Endothelial cell of umbilical vein (primary cell): ENCODE measurements at regions not wholly inside any gene's neighbourhood (a gene's known extent, or its start where the extent isn't known, plus 50 kb on each side); places are given as distances from the start of the nearest gene placed in this dataset.

Experiments used
- BruUV-seq: library from RNA; stranded (reverse); fragments of 400-500 nt; replicated peaks from 2 replicates; lab custom pipeline; 2021; lab: Mats Ljungman, UMichigan
- CTCF ChIA-PET: fragments of 300-600, 350-600 bp; sonication (Branson Sonifier 250); formaldehyde crosslinking; loops from one replicate; lab custom pipeline; 2021; ENCODE audit warnings: antibody characterized with exemption, inconsistent platforms; lab: Charles Lee
- POLR2A ChIA-PET: fragments of 300-600, 350-600 bp; sonication (Branson Sonifier 250); formaldehyde crosslinking; loops from one replicate; lab custom pipeline; 2021; ENCODE audit warnings: antibody characterized with exemption, inconsistent platforms; lab: Charles Lee
- DNase-seq: peaks from one replicate; pipeline ENCODE4 v3.0.0-alpha.2; 2011; ENCODE audit warnings: low read depth, low spot score
- FAIRE-seq: peaks from 2 replicates; lab custom pipeline; 2011; peaks lifted over from hg19 to GRCh38; lab: Jason Lieb, UNC
- H2AFZ ChIP-seq: 2 replicates; pipeline ENCODE4 v1.6.0; 2012; ENCODE audit warnings: low read depth, low read length, control low read depth, inconsistent platforms
- H3K27ac ChIP-seq: 2 replicates; pipeline ENCODE4 v1.5.1; 2011; ENCODE audit warnings: low read depth, mild to moderate bottlenecking, control low read depth, low read length, moderate library complexity; ENCODE audit not compliant: insufficient read depth
- H3K27me3 ChIP-seq, 2 experiments: 2 replicates each; pipeline versions ENCODE4 v1.6.0 to v1.6.1; 2011; ENCODE audit warnings: low read length in 2 of 2, mixed read lengths in 1 of 2; ENCODE audit not compliant: control insufficient read depth in 2 of 2, insufficient read depth in 2 of 2
- H3K36me3 ChIP-seq, 2 experiments: 2 replicates in 1 of 2; 3 replicates in 1 of 2; pipeline ENCODE4 v1.5.1; 2011; ENCODE audit warnings: low read length in 2 of 2, mild to moderate bottlenecking in 1 of 2, moderate library complexity in 1 of 2; ENCODE audit not compliant: control insufficient read depth in 2 of 2, insufficient read depth in 2 of 2; ENCODE audit errors: extremely low read depth in 1 of 2
- H3K4me1 ChIP-seq: 3 replicates; pipeline ENCODE4 v1.5.1; 2011; ENCODE audit warnings: mild to moderate bottlenecking, low read length; ENCODE audit not compliant: control insufficient read depth, insufficient read depth; ENCODE audit errors: extremely low read depth
- H3K4me2 ChIP-seq: 2 replicates; pipeline ENCODE4 v1.6.1; 2011; ENCODE audit warnings: low read length, control low read depth, mixed read lengths; ENCODE audit not compliant: insufficient read depth
- H3K4me3 ChIP-seq, 3 experiments: fragments of 200-600 bp in 1 of 3; sonication (generic), shearing (Covaris generic) in 1 of 3; replicated peaks in 1 of 3; 2 replicates each; pipeline ENCODE4 v1.5.1; 2011 to 2016; ENCODE audit warnings: control low read depth in 3 of 3, low read length in 3 of 3, mild to moderate bottlenecking in 2 of 3, inconsistent platforms in 1 of 3, low read depth in 1 of 3, moderate library complexity in 1 of 3; ENCODE audit not compliant: insufficient read depth in 1 of 3
- H3K79me2 ChIP-seq: 2 replicates; pipeline ENCODE4 v1.6.0; 2012; ENCODE audit warnings: low read length, inconsistent platforms; ENCODE audit not compliant: control insufficient read depth, insufficient read depth
- H3K9ac ChIP-seq: replicated peaks from 2 replicates; pipeline ENCODE3; 2011; ENCODE audit warnings: low read length, control low read depth; ENCODE audit not compliant: insufficient read depth; ENCODE audit errors: extremely low read depth
- H3K9me1 ChIP-seq: replicated peaks from 3 replicates; pipeline ENCODE4 v1.6.0; 2011; ENCODE audit warnings: mild to moderate bottlenecking, low read length; ENCODE audit not compliant: control insufficient read depth, insufficient read depth; ENCODE audit errors: extremely low read depth
- H3K9me3 ChIP-seq: replicated peaks from 2 replicates; pipeline ENCODE4 v1.5.1; 2012; ENCODE audit warnings: low read length, inconsistent platforms; ENCODE audit not compliant: control insufficient read depth, insufficient read depth
- H4K20me1 ChIP-seq: replicated peaks from 2 replicates; pipeline ENCODE3; 2011; ENCODE audit warnings: mild to moderate bottlenecking, low read length; ENCODE audit not compliant: control insufficient read depth, insufficient read depth; ENCODE audit errors: extremely low read depth
- EZH2 ChIP-seq: IDR thresholded peaks from 2 replicates; pipeline ENCODE4 v1.6.1; 2012; ENCODE audit warnings: borderline replicate concordance, low read depth, mild to moderate bottlenecking, moderate library complexity, low read length, inconsistent platforms; ENCODE audit not compliant: severe bottlenecking
- FOS ChIP-seq: IDR thresholded peaks from 2 replicates; pipeline ENCODE4 v1.6.1; 2011; ENCODE audit warnings: mild to moderate bottlenecking, low read length, moderate library complexity, borderline replicate concordance; ENCODE audit not compliant: insufficient read depth
- GATA2 ChIP-seq: IDR thresholded peaks from 2 replicates; pipeline ENCODE4 v1.7.0; 2011; ENCODE audit warnings: low read depth, mild to moderate bottlenecking, moderate library complexity, mixed read lengths, low read length; ENCODE audit not compliant: insufficient read length, insufficient read depth
- JUN ChIP-seq: IDR thresholded peaks from 2 replicates; pipeline ENCODE4 v1.6.1; 2011; ENCODE audit warnings: borderline replicate concordance, low read depth; ENCODE audit not compliant: insufficient read length, insufficient read depth
- MAX ChIP-seq: IDR thresholded peaks from 2 replicates; pipeline ENCODE4 v1.6.1; 2011; ENCODE audit not compliant: insufficient read depth, insufficient read length
- MYC ChIP-seq: IDR thresholded peaks from one replicate; pipeline ENCODE4 v1.6.1; 2011; ENCODE audit warnings: mild to moderate bottlenecking, low read depth, low read length
- POLR2A ChIP-seq: IDR thresholded peaks from 2 replicates; pipeline ENCODE4 v1.6.1; 2012; ENCODE audit warnings: low read depth, mild to moderate bottlenecking, control low read depth, low read length
- POLR2AphosphoS5 ChIP-seq: IDR thresholded peaks from 2 replicates; pipeline ENCODE4 v1.6.1; 2012; ENCODE audit warnings: low read depth, mild to moderate bottlenecking, control low read depth, low read length, moderate library complexity; ENCODE audit not compliant: insufficient read depth
- dilution Hi-C: fragments of 300-500 bp; cut with MboI; formaldehyde crosslinking; loops from one replicate; pipeline ENCODE4 v1.15.0; 2019; ENCODE audit warnings: low sequenced_read_pairs; ENCODE audit not compliant: extremely low pct_ligation_motif_present
- intact Hi-C: fragments of 100-400 bp; cut with micrococcal nuclease; formaldehyde crosslinking; loops from one replicate; pipeline ENCODE4 v1.10.0; 2022
- TF ChIP-seq, protein P1 (sequence below), 2 donors: IDR thresholded peaks; 1 replicate in 1 of 2; 2 replicates in 1 of 2; pipeline ENCODE4 v1.5.1; 2011; ENCODE audit warnings: low read length in 2 of 2, mild to moderate bottlenecking in 2 of 2, moderate library complexity in 2 of 2, control low read depth in 1 of 2, inconsistent platforms in 1 of 2, low read depth in 1 of 2; ENCODE audit not compliant: insufficient read depth in 1 of 2; ENCODE audit errors: extremely low read depth in 1 of 2

DNA sequence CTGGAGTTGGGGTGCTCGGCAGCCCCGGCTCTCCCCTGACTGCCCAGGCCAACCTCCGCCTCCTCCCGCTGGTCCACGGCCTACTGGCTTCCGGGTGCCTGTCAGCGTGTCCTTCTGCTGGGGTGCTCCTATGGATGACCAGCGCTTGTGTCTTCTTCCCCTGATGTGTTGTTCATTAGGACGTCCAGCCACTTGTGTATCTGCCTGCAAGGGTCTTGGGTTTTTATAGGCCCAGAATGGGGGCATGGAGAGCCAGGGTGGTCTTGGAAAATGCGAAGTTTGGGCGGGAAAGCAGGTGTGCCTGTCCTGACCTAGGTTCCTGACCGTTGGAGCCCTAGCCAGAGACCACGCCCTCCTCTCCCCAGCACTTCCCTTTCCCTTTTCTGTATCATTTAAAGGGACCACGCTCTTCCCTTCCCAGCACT, 139.8 kb downstream of the SLITRK5 start:
- dilution Hi-C loops (no loop called here), intact Hi-C loops (no loop called here)
- Histone ChIP-seq H3K9ac (no peak overlapping the region), H3K79me2 (no peaks in the 10 kb centered on the region), H3K4me2 (no peak overlapping the region), H3K9me3 (no peaks in the 10 kb centered on the region), H3K27me3 (no peaks in the 10 kb centered on the region), H3K27ac (no peak overlapping the region), H3K4me1 (no peaks in the 10 kb centered on the region), H4K20me1 (no peaks in the 10 kb centered on the region), H2AFZ (no peak overlapping the region), H3K9me1 (no peaks in the 10 kb centered on the region), H3K4me3 (no peak overlapping the region), H3K36me3 (no peaks in the 10 kb centered on the region)
- DNase-seq (no peak), FAIRE-seq (no peak)
- TF ChIP-seq GATA2, result no peak
- no peak for TF ChIP-seq MAX
- TF ChIP-seq, protein P1, sequence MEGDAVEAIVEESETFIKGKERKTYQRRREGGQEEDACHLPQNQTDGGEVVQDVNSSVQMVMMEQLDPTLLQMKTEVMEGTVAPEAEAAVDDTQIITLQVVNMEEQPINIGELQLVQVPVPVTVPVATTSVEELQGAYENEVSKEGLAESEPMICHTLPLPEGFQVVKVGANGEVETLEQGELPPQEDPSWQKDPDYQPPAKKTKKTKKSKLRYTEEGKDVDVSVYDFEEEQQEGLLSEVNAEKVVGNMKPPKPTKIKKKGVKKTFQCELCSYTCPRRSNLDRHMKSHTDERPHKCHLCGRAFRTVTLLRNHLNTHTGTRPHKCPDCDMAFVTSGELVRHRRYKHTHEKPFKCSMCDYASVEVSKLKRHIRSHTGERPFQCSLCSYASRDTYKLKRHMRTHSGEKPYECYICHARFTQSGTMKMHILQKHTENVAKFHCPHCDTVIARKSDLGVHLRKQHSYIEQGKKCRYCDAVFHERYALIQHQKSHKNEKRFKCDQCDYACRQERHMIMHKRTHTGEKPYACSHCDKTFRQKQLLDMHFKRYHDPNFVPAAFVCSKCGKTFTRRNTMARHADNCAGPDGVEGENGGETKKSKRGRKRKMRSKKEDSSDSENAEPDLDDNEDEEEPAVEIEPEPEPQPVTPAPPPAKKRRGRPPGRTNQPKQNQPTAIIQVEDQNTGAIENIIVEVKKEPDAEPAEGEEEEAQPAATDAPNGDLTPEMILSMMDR (IDR thresholded peaks at IDR 0.05; ENCODE audit: extremely low read depth in 1 of 2, insufficient read depth in 1 of 2, low read depth in 1 of 2, low read length in 2 of 2), result no peak
- TF ChIP-seq POLR2A, result no peak
- no peak for TF ChIP-seq FOS
- TF ChIP-seq EZH2, result no peak
- no peak for TF ChIP-seq MYC
- TF ChIP-seq JUN, result no peak
- no peak for TF ChIP-seq POLR2AphosphoS5
- ChIA-PET CTCF (no interaction called here), POLR2A (no interaction called here)
- no TSS peak for BruUV-seq
